H1 (cell line): ENCODE measurements at regions not wholly inside any gene's neighbourhood (a gene's known extent, or its start where the extent isn't known, plus 50 kb on each side); places are given as distances from the start of the nearest gene placed in this dataset.

Experiments used
- CTCF ChIA-PET: fragments of 300-600 bp; sonication (Branson Sonifier 250); formaldehyde crosslinking; loops from one replicate; lab custom pipeline; 2021; ENCODE audit not compliant: partially characterized antibody; lab: Charles Lee
- POLR2A ChIA-PET: fragments of 300-600 bp; sonication (Branson Sonifier 250); formaldehyde crosslinking; loops from one replicate; lab custom pipeline; 2021; ENCODE audit warnings: inconsistent platforms; ENCODE audit not compliant: partially characterized antibody; lab: Charles Lee
- DNase-seq, 2 experiments: peaks; one replicate each; pipeline versions ENCODE4 v3.0.0 to v3.0.0-alpha.2; 2010 to 2022; ENCODE audit warnings: low spot score in 2 of 2, low read depth in 1 of 2, mixed read lengths in 1 of 2
- FAIRE-seq: peaks from 2 replicates; lab custom pipeline; 2011; peaks lifted over from hg19 to GRCh38; lab: Jason Lieb, UNC
- H2AFZ ChIP-seq: 2 replicates; pipeline ENCODE4 v1.8.1; 2012; ENCODE audit warnings: low read length, inconsistent platforms
- H2AK5ac ChIP-seq: 2 replicates; pipeline ENCODE4 v1.6.1; 2013; ENCODE audit warnings: low read depth, low read length
- H2BK120ac ChIP-seq: replicated peaks from 2 replicates; pipeline ENCODE3; 2013; ENCODE audit warnings: low read depth, low read length, inconsistent platforms
- H2BK12ac ChIP-seq: 2 replicates; pipeline ENCODE4 v1.6.1; 2013; ENCODE audit warnings: low read depth, low read length
- H2BK15ac ChIP-seq: 2 replicates; pipeline ENCODE4 v1.6.1; 2013; ENCODE audit warnings: low read length
- H2BK20ac ChIP-seq: 2 replicates; pipeline ENCODE4 v1.6.1; 2013; ENCODE audit warnings: low read length
- H2BK5ac ChIP-seq: 2 replicates; pipeline ENCODE4 v1.6.1; 2013; ENCODE audit warnings: low read depth, low read length
- H3K14ac ChIP-seq: 2 replicates; pipeline ENCODE4 v1.6.1; 2013; ENCODE audit warnings: inconsistent platforms; ENCODE audit not compliant: insufficient read length
- H3K18ac ChIP-seq: 2 replicates; pipeline ENCODE4 v1.6.1; 2013; ENCODE audit warnings: low read length; ENCODE audit errors: extremely low read depth
- H3K23ac ChIP-seq: 2 replicates; pipeline ENCODE4 v1.6.1; 2013; ENCODE audit warnings: inconsistent platforms; ENCODE audit not compliant: insufficient read length
- H3K23me2 ChIP-seq: 2 replicates; pipeline ENCODE4 v1.6.1; 2013; ENCODE audit warnings: low read depth, low read length
- H3K27ac ChIP-seq: 2 replicates; pipeline ENCODE4 v1.6.1; 2011; ENCODE audit warnings: low read depth, low read length, inconsistent platforms
- H3K27me3 ChIP-seq, 4 experiments: replicated peaks in 1 of 4; 1 replicate in 1 of 4; 2 replicates in 3 of 4; pipeline versions ENCODE4 v1.6.1 to v1.8.1; 2011 to 2013; ENCODE audit warnings: low read length in 3 of 4, mild to moderate bottlenecking in 3 of 4, inconsistent platforms in 2 of 4, mixed read lengths in 2 of 4, moderate library complexity in 1 of 4; ENCODE audit not compliant: control insufficient read depth in 3 of 4, insufficient read depth in 3 of 4; ENCODE audit errors: extremely low read depth in 1 of 4
- H3K36me3 ChIP-seq, 4 experiments: 2 replicates each; pipeline versions ENCODE4 v1.6.1 to v1.8.1; 2011 to 2013; ENCODE audit warnings: mild to moderate bottlenecking in 4 of 4, low read length in 3 of 4, moderate library complexity in 2 of 4, control low read depth in 1 of 4, inconsistent platforms in 1 of 4; ENCODE audit not compliant: insufficient read depth in 4 of 4, control insufficient read depth in 2 of 4
- H3K4ac ChIP-seq: replicated peaks from 2 replicates; pipeline ENCODE3; 2013; ENCODE audit warnings: low read length, low read depth, mixed read lengths, inconsistent platforms; ENCODE audit not compliant: insufficient read length
- H3K4me1 ChIP-seq, 4 experiments: replicated peaks in 1 of 4; 1 replicate in 1 of 4; 2 replicates in 3 of 4; pipeline versions ENCODE4 v1.6.1 to v1.8.1; 2011 to 2013; ENCODE audit warnings: low read length in 3 of 4, inconsistent platforms in 2 of 4, mixed read lengths in 1 of 4; ENCODE audit not compliant: insufficient read depth in 4 of 4, control insufficient read depth in 3 of 4
- H3K4me2 ChIP-seq, 2 experiments: 2 replicates each; pipeline versions ENCODE4 v1.6.1 to v1.8.1; 2011 to 2013; ENCODE audit warnings: low read depth in 2 of 2, low read length in 2 of 2, control low read depth in 1 of 2, inconsistent platforms in 1 of 2, mild to moderate bottlenecking in 1 of 2; ENCODE audit not compliant: insufficient read depth in 1 of 2
- H3K4me3 ChIP-seq, 4 experiments: fragments of 200-600, 300-600 bp in 1 of 4; sonication (generic), shearing (Covaris generic), sonication (Bioruptor Twin) in 1 of 4; 2 replicates each; pipeline versions ENCODE4 v1.5.1 to v1.8.1; 2011 to 2016; ENCODE audit warnings: low read length in 4 of 4, low read depth in 3 of 4, control low read depth in 2 of 4, inconsistent platforms in 2 of 4, mild to moderate bottlenecking in 2 of 4, mixed read lengths in 1 of 4, moderate library complexity in 1 of 4; ENCODE audit not compliant: insufficient read depth in 2 of 4; ENCODE audit errors: extremely low read depth in 1 of 4
- H3K56ac ChIP-seq: replicated peaks from 2 replicates; pipeline ENCODE3; 2013; ENCODE audit warnings: low read depth, mild to moderate bottlenecking, mixed read lengths, low read length, inconsistent platforms; ENCODE audit not compliant: insufficient read length
- H3K79me1 ChIP-seq: 2 replicates; pipeline ENCODE4 v1.6.1; 2013; ENCODE audit warnings: low read depth, low read length, control low read depth
- H3K79me2 ChIP-seq, 2 experiments: 2 replicates each; pipeline versions ENCODE4 v1.6.1 to v1.8.1; 2012 to 2013; ENCODE audit warnings: low read length in 2 of 2, mild to moderate bottlenecking in 2 of 2, inconsistent platforms in 1 of 2; ENCODE audit not compliant: insufficient read depth in 2 of 2, control insufficient read depth in 1 of 2
- H3K9ac ChIP-seq, 4 experiments: replicated peaks in 1 of 4; 1 replicate in 1 of 4; 2 replicates in 3 of 4; pipeline versions ENCODE4 v1.6.1 to v1.8.1; 2011 to 2013; ENCODE audit warnings: low read depth in 3 of 4, low read length in 3 of 4, control low read depth in 2 of 4, mild to moderate bottlenecking in 2 of 4, moderate library complexity in 2 of 4, inconsistent platforms in 1 of 4; ENCODE audit errors: extremely low read depth in 1 of 4
- H3K9me3 ChIP-seq, 2 experiments: 2 replicates each; pipeline versions ENCODE4 v1.6.1 to v1.8.1; 2012 to 2013; ENCODE audit warnings: mild to moderate bottlenecking in 2 of 2, moderate library complexity in 2 of 2, control low read depth in 1 of 2, inconsistent platforms in 1 of 2, low read depth in 1 of 2, low read length in 1 of 2, mixed read lengths in 1 of 2; ENCODE audit not compliant: insufficient read depth in 2 of 2
- H4K20me1 ChIP-seq, 2 experiments: replicated peaks in 1 of 2; 2 replicates each; pipeline versions ENCODE3 to v1.8.1; 2011 to 2013; ENCODE audit warnings: inconsistent platforms in 2 of 2, low read length in 2 of 2, mild to moderate bottlenecking in 1 of 2; ENCODE audit not compliant: insufficient read depth in 2 of 2, control insufficient read depth in 1 of 2
- H4K5ac ChIP-seq: 2 replicates; pipeline ENCODE4 v1.6.1; 2013; ENCODE audit warnings: low read length, low read depth, mixed read lengths, inconsistent platforms; ENCODE audit not compliant: insufficient read length
- H4K8ac ChIP-seq: 2 replicates; pipeline ENCODE4 v1.8.0; 2013; ENCODE audit warnings: mild to moderate bottlenecking, moderate library complexity, low read length, inconsistent platforms; ENCODE audit not compliant: insufficient read depth; ENCODE audit errors: extremely low read depth
- H4K91ac ChIP-seq: replicated peaks from 2 replicates; pipeline ENCODE3; 2013; ENCODE audit warnings: low read length, mixed read lengths, inconsistent platforms; ENCODE audit not compliant: insufficient read length
- BACH1 ChIP-seq: IDR thresholded peaks from 2 replicates; pipeline ENCODE4 v1.6.1; 2012; ENCODE audit warnings: low read length, improper control_type of control experiment
- BRCA1 ChIP-seq: IDR thresholded peaks from 2 replicates; pipeline ENCODE4 v1.6.1; 2012; ENCODE audit warnings: low read depth, low read length, improper control_type of control experiment
- CHD1 ChIP-seq: IDR thresholded peaks from 2 replicates; pipeline ENCODE4 v1.6.1; 2012; ENCODE audit warnings: low read depth, low read length, improper control_type of control experiment
- CHD2 ChIP-seq: IDR thresholded peaks from 2 replicates; pipeline ENCODE4 v1.6.1; 2012; ENCODE audit warnings: low read length, improper control_type of control experiment
- EZH2 ChIP-seq: fragments of 200-600 bp; sonication (generic); IDR thresholded peaks from 2 replicates; pipeline ENCODE4 v1.7.1; 2012; ENCODE audit warnings: low read depth, mild to moderate bottlenecking, moderate library complexity, low read length, inconsistent platforms; ENCODE audit not compliant: severe bottlenecking
- FOSL1 ChIP-seq: IDR thresholded peaks from 2 replicates; pipeline ENCODE4 v1.6.1; 2011; ENCODE audit warnings: mild to moderate bottlenecking, low read depth, low read length, moderate library complexity; ENCODE audit not compliant: insufficient read depth
- JUND ChIP-seq: IDR thresholded peaks from 2 replicates; pipeline ENCODE4 v1.6.1; 2011; ENCODE audit warnings: mild to moderate bottlenecking, improper control_type of control experiment, low read length
- KDM5A ChIP-seq: fragments of 200-600 bp; IDR thresholded peaks from 2 replicates; pipeline ENCODE4 v1.7.1; 2012; ENCODE audit warnings: mild to moderate bottlenecking, low read length, inconsistent platforms, mixed read lengths
- MAFK ChIP-seq: IDR thresholded peaks from 2 replicates; pipeline ENCODE4 v1.6.1; 2012; ENCODE audit warnings: low read depth, mild to moderate bottlenecking, improper control_type of control experiment, low read length
- POU5F1 ChIP-seq: IDR thresholded peaks from 2 replicates; pipeline ENCODE4 v1.6.1; 2011; ENCODE audit warnings: low read depth, mild to moderate bottlenecking, low read length, moderate library complexity
- SAP30 ChIP-seq: fragments of 300-600 bp; sonication (generic); IDR thresholded peaks from 2 replicates; pipeline ENCODE4 v1.7.1; 2012; ENCODE audit warnings: low read length, moderate library complexity, mild to moderate bottlenecking, inconsistent platforms; ENCODE audit not compliant: insufficient read depth, insufficient replicate concordance
- SRF ChIP-seq: IDR thresholded peaks from 2 replicates; pipeline ENCODE4 v1.6.1; 2011; ENCODE audit warnings: mild to moderate bottlenecking, low read depth, low read length, moderate library complexity
- TBP ChIP-seq: IDR thresholded peaks from 2 replicates; pipeline ENCODE4 v1.6.1; 2011; ENCODE audit warnings: low read depth, low read length, improper control_type of control experiment
- ZNF274 ChIP-seq: IDR thresholded peaks from 2 replicates; pipeline ENCODE4 v1.7.0; 2012; ENCODE audit warnings: low read length, borderline replicate concordance; ENCODE audit errors: extremely low read depth
- whole genome bisulfite sequencing, 2 experiments: shearing (Covaris generic) in 1 of 2; methylation state at CpG; one replicate each; pipeline versions ENCODE4 v1.1.6 to v1.1.7; 2013 to 2015; ENCODE audit warnings: low lambda C conversion rate in 2 of 2, mixed read lengths in 2 of 2, inconsistent platforms in 1 of 2, low coverage in 1 of 2, missing lambda C conversion rate in 1 of 2; ENCODE audit not compliant: insufficient replicate concordance in 2 of 2, insufficient coverage in 1 of 2, insufficient read length in 1 of 2; ENCODE audit errors: extremely low coverage in 1 of 2, missing lambda C conversion rate in 1 of 2; 5-methylcytosine and 5-hydroxymethylcytosine counted together
- TF ChIP-seq, protein P1 (sequence below): IDR thresholded peaks from 2 replicates; pipeline ENCODE4 v1.6.1; 2012; ENCODE audit warnings: inconsistent platforms

DNA sequence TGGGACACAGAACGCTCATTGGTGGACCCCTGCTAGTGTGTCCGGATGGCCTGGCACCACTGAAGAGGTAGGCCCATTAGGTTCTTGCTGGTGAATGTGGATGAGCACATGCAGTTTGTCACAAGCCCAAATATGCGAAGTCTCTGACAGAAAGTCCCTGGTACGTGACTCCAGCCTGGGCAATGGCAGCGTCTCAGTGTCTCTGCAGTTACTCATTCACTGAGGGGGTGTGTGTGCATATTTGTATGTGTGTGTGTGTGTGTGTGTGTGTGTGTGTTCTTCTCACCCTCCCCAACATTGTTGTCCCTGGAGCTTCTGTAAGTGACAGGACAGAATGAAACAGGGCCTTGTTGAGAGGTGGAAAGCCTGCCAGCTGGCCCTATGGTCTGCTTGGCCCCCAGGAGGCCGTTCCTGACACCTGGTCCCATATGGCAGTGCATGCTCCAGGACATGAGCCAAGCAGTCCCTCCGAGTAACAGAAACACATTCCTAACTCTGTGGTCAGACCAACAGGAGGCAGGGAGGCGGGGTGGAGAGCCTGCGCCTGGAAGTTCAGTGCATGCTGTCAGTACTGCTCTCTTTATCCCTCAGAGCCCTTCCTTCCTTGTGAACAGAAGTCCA is 169.9 kb downstream of the SLC28A3 start:
- Histone ChIP-seq H4K91ac (no peak overlapping the region), H3K79me2 (no peaks in the 10 kb centered on the region), H3K4me1 (no peaks in the 10 kb centered on the region), H3K27me3 (no peaks in the 10 kb centered on the region), H3K9ac (no peak overlapping the region), H3K18ac (no peak overlapping the region), H2AK5ac (no peak overlapping the region), H3K4me3 (no peak overlapping the region), H2BK120ac (no peak overlapping the region), H3K79me1 (no peaks in the 10 kb centered on the region), H3K27ac (no peak overlapping the region), H3K23me2 (no peaks in the 10 kb centered on the region), H2BK5ac (no peak overlapping the region), H4K8ac (no peak overlapping the region), H3K4me2 (no peak overlapping the region), H3K36me3 (no peaks in the 10 kb centered on the region), H2BK15ac (no peak overlapping the region), H3K14ac (no peak overlapping the region), H2BK12ac (no peak overlapping the region), H3K4ac (no peak overlapping the region), H3K56ac (no peak overlapping the region), H4K5ac (no peak overlapping the region), H4K20me1 (no peaks in the 10 kb centered on the region), H3K9me3 (no peaks in the 10 kb centered on the region), H2BK20ac (no peak overlapping the region), H2AFZ (no peak overlapping the region), H3K23ac (no peak overlapping the region)
- FAIRE-seq: no peak
- CTCF ChIA-PET: interaction anchor here (0.7 to 4.7 kb wide), 2 partner anchors 23 to 68 kb away, joined by 3 to 20 read pairs; no protein-coding TSS in a partner anchor
- 89% methylated on average over 9 of the region's 9 CpGs; no CpG with 5 or more reads in 1 of the 2 experiments for WGBS, 2 experiments
- POLR2A ChIA-PET: no interaction called here
- no peak for DNase-seq
- TF ChIP-seq CHD1: no peak
- no peak for TF ChIP-seq SRF
- TF ChIP-seq BACH1: no peak
- no peak for TF ChIP-seq MAFK
- TF ChIP-seq FOSL1: no peak
- TF ChIP-seq TBP: no peak
- TF ChIP-seq CHD2: no peak
- TF ChIP-seq SAP30: no peak
- TF ChIP-seq BRCA1: no peak
- TF ChIP-seq, protein P1, sequence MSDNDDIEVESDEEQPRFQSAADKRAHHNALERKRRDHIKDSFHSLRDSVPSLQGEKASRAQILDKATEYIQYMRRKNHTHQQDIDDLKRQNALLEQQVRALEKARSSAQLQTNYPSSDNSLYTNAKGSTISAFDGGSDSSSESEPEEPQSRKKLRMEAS: no peak
- no peak for TF ChIP-seq ZNF274
- no peak for TF ChIP-seq JUND
- TF ChIP-seq EZH2: no peak
- no peak for TF ChIP-seq KDM5A
- no peak for TF ChIP-seq POU5F1
